BLaER1 (cell line): ENCODE measurements at regions not wholly inside any gene's neighbourhood (a gene's known extent, or its start where the extent isn't known, plus 50 kb on each side); places are given as distances from the start of the nearest gene placed in this dataset.

Experiments used
- H3K27ac ChIP-seq: shearing (Covaris generic); formaldehyde crosslinking; 2 replicates; pipeline ENCODE4 v1.8.1; 2022
- H3K27me3 ChIP-seq: shearing (Covaris generic); formaldehyde crosslinking; 2 replicates; pipeline ENCODE4 v1.8.1; 2022
- H3K36me3 ChIP-seq: shearing (Covaris generic); formaldehyde crosslinking; 2 replicates; pipeline ENCODE4 v1.8.1; 2022
- H3K4me1 ChIP-seq: shearing (Covaris generic); formaldehyde crosslinking; 2 replicates; pipeline ENCODE4 v1.8.1; 2022
- H3K4me2 ChIP-seq: shearing (Covaris generic); formaldehyde crosslinking; 2 replicates; pipeline ENCODE4 v1.8.1; 2022
- H3K4me3 ChIP-seq: shearing (Covaris generic); formaldehyde crosslinking; 2 replicates; pipeline ENCODE4 v1.8.1; 2022
- H3K9ac ChIP-seq: shearing (Covaris generic); formaldehyde crosslinking; 2 replicates; pipeline ENCODE4 v1.8.1; 2022
- H3K9me3 ChIP-seq: shearing (Covaris generic); formaldehyde crosslinking; 2 replicates; pipeline ENCODE4 v1.8.1; 2022
- H4K20me1 ChIP-seq: shearing (Covaris generic); formaldehyde crosslinking; 2 replicates; pipeline ENCODE4 v1.8.1; 2022
- Cebpa-rat ChIP-seq: shearing (Covaris generic); IDR thresholded peaks from 2 replicates; pipeline ENCODE4 v1.8.1; 2022

GRCh38 chr5:133827011-133827410 lies 141.4 kb downstream of the C5orf15 start:
- TF ChIP-seq Cebpa-rat = no peak
- H3K27me3 ChIP-seq = no peaks in the 10 kb centered on the region
- H3K4me1 ChIP-seq = peaks cover 100% of the 10 kb centered on the region
- peak overlapping the region; percentile 85 for H3K4me2 ChIP-seq
- no peaks in the 10 kb centered on the region for H4K20me1 ChIP-seq
- H3K27ac ChIP-seq = no peak overlapping the region; the same call in 1 of the 2 replicates
- H3K4me3 ChIP-seq = no peak overlapping the region
- H3K9me3 ChIP-seq = no peaks in the 10 kb centered on the region
- H3K9ac ChIP-seq = no peak overlapping the region
- H3K36me3 ChIP-seq = no peaks in the 10 kb centered on the region

GRCh38 chr5:133825631-133826289 lies 142.7 kb downstream of the C5orf15 start:
- no peak overlapping the region for H3K9ac ChIP-seq
- no peaks in the 10 kb centered on the region for H4K20me1 ChIP-seq
- no peaks in the 10 kb centered on the region for H3K27me3 ChIP-seq
- peaks cover 100% of the 10 kb centered on the region for H3K4me1 ChIP-seq
- no peak overlapping the region for H3K4me3 ChIP-seq
- H3K4me2 ChIP-seq = peak overlapping the region; percentile 85
- 0 out of 2 replicates have a peak overlapping the region, but pooled peaks have one; percentile 39 for H3K27ac ChIP-seq
- no peak for TF ChIP-seq Cebpa-rat
- H3K36me3 ChIP-seq = no peaks in the 10 kb centered on the region
- no peaks in the 10 kb centered on the region for H3K9me3 ChIP-seq

DNA sequence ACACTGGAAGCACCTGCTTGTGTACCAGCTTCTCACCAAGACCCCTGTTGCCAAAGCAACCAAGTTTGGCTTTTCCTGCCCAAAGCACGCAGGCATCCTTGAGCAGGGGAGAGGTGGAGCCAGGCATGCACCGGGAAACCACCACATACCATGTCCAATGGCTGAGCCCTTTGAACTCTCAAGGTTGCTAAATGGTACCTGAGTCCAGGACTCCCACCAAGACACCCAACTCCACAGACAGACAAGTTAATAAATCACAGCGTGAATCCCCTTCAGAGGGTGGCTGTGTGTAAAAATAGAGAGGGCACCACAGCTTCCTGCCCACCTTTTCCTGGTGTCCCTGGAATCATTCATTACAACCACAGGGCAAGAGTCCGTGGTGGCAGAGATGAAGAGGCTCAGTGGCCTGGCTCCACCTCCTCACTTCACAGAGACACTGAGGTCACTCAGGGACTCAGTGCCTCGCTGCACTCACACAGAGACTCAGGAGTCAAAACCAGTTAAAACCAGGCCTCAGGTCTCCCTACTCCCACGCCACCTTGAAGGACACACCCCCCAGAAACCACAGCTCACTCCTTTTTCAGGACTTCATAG lies 143.7 kb downstream of the C5orf15 start:
- no peaks in the 10 kb centered on the region for H3K36me3 ChIP-seq
- H3K4me1 ChIP-seq = peaks cover 100% of the 10 kb centered on the region
- H3K4me2 ChIP-seq = peak overlapping the region; percentile 85
- no peaks in the 10 kb centered on the region for H4K20me1 ChIP-seq
- H3K4me3 ChIP-seq = no peak overlapping the region
- H3K27ac ChIP-seq = peak overlapping the region; percentile 20; the same call in 1 of the 2 replicates
- H3K9me3 ChIP-seq = no peaks in the 10 kb centered on the region
- no peak for TF ChIP-seq Cebpa-rat
- no peaks in the 10 kb centered on the region for H3K27me3 ChIP-seq
- no peak overlapping the region for H3K9ac ChIP-seq

GRCh38 chr5:133821889-133822288 lies 146.5 kb downstream of the C5orf15 start:
- H3K9ac ChIP-seq = no peak overlapping the region
- peaks cover 85% of the 10 kb centered on the region for H3K4me1 ChIP-seq
- H3K4me2 ChIP-seq = peak overlapping the region; percentile 59
- H4K20me1 ChIP-seq = no peaks in the 10 kb centered on the region
- no peak for TF ChIP-seq Cebpa-rat
- no peaks in the 10 kb centered on the region for H3K27me3 ChIP-seq
- no peaks in the 10 kb centered on the region for H3K9me3 ChIP-seq
- no peak overlapping the region for H3K4me3 ChIP-seq
- H3K36me3 ChIP-seq = no peaks in the 10 kb centered on the region
- H3K27ac ChIP-seq = peak overlapping the region; percentile 50; the same call in 1 of the 2 replicates

GRCh38 chr5:133821311-133821741 lies 147.1 kb downstream of the C5orf15 start:
- Histone ChIP-seq H3K9ac (no peak overlapping the region), H3K4me3 (no peak overlapping the region), H3K9me3 (no peaks in the 10 kb centered on the region), H3K27ac (peak overlapping the region; percentile 50), H4K20me1 (no peaks in the 10 kb centered on the region), H3K36me3 (no peaks in the 10 kb centered on the region), H3K4me2 (peak overlapping the region; percentile 59), H3K27me3 (no peaks in the 10 kb centered on the region), H3K4me1 (peaks cover 79% of the 10 kb centered on the region)
- no peak for TF ChIP-seq Cebpa-rat

GRCh38 chr5:133820507-133820906 lies 147.9 kb downstream of the C5orf15 start:
- H3K4me2 ChIP-seq = peak overlapping the region; percentile 59
- H3K36me3 ChIP-seq = no peaks in the 10 kb centered on the region
- H3K27ac ChIP-seq = 0 out of 2 replicates have a peak overlapping the region, but pooled peaks have one; percentile 5
- no peak overlapping the region; the same call in 1 of the 2 replicates for H3K9ac ChIP-seq
- H3K4me3 ChIP-seq = no peak overlapping the region
- H3K27me3 ChIP-seq = no peaks in the 10 kb centered on the region
- no peaks in the 10 kb centered on the region for H4K20me1 ChIP-seq
- no peaks in the 10 kb centered on the region for H3K9me3 ChIP-seq
- peaks cover 71% of the 10 kb centered on the region for H3K4me1 ChIP-seq
- no peak for TF ChIP-seq Cebpa-rat

GRCh38 chr5:133819977-133820471 lies 148.4 kb downstream of the C5orf15 start:
- peak overlapping the region; percentile 59 for H3K4me2 ChIP-seq
- TF ChIP-seq Cebpa-rat = no peak
- no peaks in the 10 kb centered on the region for H3K27me3 ChIP-seq

DNA sequence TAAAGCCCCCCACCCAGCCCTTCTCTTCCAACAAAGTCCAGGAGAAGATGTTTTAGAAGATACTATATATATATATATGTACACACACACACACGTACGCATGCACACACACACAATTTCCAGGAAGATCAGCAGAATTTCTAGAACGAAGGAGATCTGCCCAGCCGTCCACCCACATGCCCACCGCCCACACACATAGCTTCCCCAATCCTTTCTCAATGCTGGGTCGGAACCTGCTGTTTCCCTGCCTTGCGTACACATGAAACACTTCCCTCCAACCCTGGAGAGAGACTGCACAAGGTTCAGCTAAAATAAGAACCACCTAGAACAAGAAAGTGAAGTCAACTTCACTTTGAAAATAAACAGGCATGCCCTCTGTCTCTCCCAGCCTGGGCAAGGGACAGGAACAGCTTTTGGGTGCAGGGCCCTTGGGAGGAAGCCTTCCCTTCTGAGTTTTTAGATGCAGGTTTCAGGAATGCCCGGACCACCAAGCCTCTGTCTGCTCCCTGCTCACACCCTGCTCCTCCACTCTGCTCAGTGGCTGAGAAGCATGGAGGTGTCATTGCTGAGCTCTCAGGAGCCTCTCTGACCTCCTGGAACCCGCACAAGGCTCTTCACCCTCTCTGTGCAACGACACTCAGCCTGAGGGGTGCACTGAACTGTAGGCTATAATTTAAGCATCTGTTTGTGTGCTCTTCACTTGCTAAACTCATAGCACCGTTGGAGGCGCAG lies 149.4 kb downstream of the C5orf15 start:
- H3K27ac ChIP-seq = no peak overlapping the region
- no peak for TF ChIP-seq Cebpa-rat
- no peak overlapping the region for H3K4me3 ChIP-seq
- no peak overlapping the region for H3K9ac ChIP-seq
- H3K4me2 ChIP-seq = no peak overlapping the region
- H3K36me3 ChIP-seq = no peaks in the 10 kb centered on the region
- no peaks in the 10 kb centered on the region for H3K27me3 ChIP-seq
- no peaks in the 10 kb centered on the region for H4K20me1 ChIP-seq
- peaks cover 57% of the 10 kb centered on the region for H3K4me1 ChIP-seq
- no peaks in the 10 kb centered on the region for H3K9me3 ChIP-seq

More at GRCh38 chr5:133819977-133820471, 148.4 kb downstream of the C5orf15 start:
- Histone ChIP-seq H3K4me1 (peaks cover 66% of the 10 kb centered on the region), H3K9ac (no peak overlapping the region; the same call in 1 of the 2 replicates), H3K9me3 (no peaks in the 10 kb centered on the region), H4K20me1 (no peaks in the 10 kb centered on the region), H3K27ac (0 out of 2 replicates have a peak overlapping the region, but pooled peaks have one; percentile 5), H3K36me3 (no peaks in the 10 kb centered on the region), H3K4me3 (no peak overlapping the region)

- H3K4me2 ChIP-seq = no peak overlapping the region
- no peak overlapping the region for H3K9ac ChIP-seq
- no peaks in the 10 kb centered on the region for H3K9me3 ChIP-seq
- no peaks in the 10 kb centered on the region for H3K36me3 ChIP-seq
- H4K20me1 ChIP-seq = no peaks in the 10 kb centered on the region
- TF ChIP-seq Cebpa-rat = no peak
- H3K27me3 ChIP-seq = no peaks in the 10 kb centered on the region
- no peak overlapping the region for H3K27ac ChIP-seq
- peaks cover 46% of the 10 kb centered on the region for H3K4me1 ChIP-seq
- H3K4me3 ChIP-seq = no peak overlapping the region
These were observed 150.4 kb downstream of the C5orf15 start for GRCh38 chr5:133818031-133818431.
